ENCODE measurements at regions not wholly inside any gene's neighbourhood (a gene's known extent, or its start where the extent isn't known, plus 50 kb on each side); places are given as distances from the start of the nearest gene placed in this dataset.

DNA sequence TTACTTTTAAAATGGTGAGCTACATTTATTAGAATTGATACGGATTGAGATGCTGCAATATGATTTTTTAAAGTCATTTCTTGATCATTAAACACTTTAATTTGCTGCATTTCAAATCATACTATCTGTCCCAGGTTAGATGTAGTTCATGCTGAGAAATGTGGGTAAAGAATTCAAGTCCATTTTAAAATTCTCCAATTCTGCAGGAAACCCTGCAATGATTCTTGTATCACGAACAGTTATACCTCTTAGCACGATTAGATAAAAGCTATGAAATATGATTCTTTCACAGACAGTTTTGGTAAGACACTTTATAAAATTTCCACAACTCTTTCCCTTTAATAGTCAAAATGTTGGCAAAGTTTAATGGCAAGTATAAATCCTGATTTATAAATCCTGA is 693.4 kb downstream of the ADGRL2 start:
- Histone ChIP-seq H3K4me1 (ENCODE audit: control insufficient read depth in 2 of 2, insufficient read depth in 1 of 2, low read depth in 1 of 2, low read length in 2 of 2) (no peaks in the 10 kb centered on the region), H2BK12ac (ENCODE audit: low read length) (no peak overlapping the region), H3K36me3 (replicated peaks in 1 of 2; ENCODE audit: control insufficient read depth in 2 of 2, insufficient read depth in 2 of 2, low read length in 2 of 2) (no peaks in the 10 kb centered on the region), H3K79me1 (ENCODE audit: low read depth, low read length) (no peaks in the 10 kb centered on the region), H2BK120ac (ENCODE audit: low read depth, low read length) (no peak overlapping the region), H3K18ac (ENCODE audit: low read length) (no peak overlapping the region), H3K23ac (ENCODE audit: low read depth, low read length, poor library complexity) (no peak overlapping the region), H3K27ac (replicated peaks; ENCODE audit: low read length) (no peak overlapping the region), H2AK5ac (ENCODE audit: low read depth, low read length) (no peak overlapping the region), H2BK5ac (ENCODE audit: low read length) (no peak overlapping the region), H3K4me3 (ENCODE audit: low read length in 2 of 2) (no peak overlapping the region), H3K27me3 (ENCODE audit: control insufficient read depth in 3 of 3, insufficient read depth in 3 of 3, low read depth in 1 of 3, low read length in 3 of 3) (peaks cover 0 to 2% (median 0%) of the 10 kb centered on the region in 3 experiments), H4K91ac (ENCODE audit: low read depth, low read length, poor library complexity) (no peak overlapping the region), H3K4me2 (ENCODE audit: insufficient read depth, low read length, poor library complexity, severe bottlenecking) (no peak overlapping the region), H3K9me3 (replicated peaks in 1 of 2; ENCODE audit: control insufficient read depth in 2 of 2, insufficient read depth in 1 of 2, low read depth in 1 of 2, low read length in 2 of 2) (peaks cover 4 to 38% of the 10 kb centered on the region in 2 donors), H3K9ac (ENCODE audit: low read depth, low read length, poor library complexity) (no peak overlapping the region), H3K14ac (ENCODE audit: low read length) (no peak overlapping the region), H2BK15ac (ENCODE audit: low read length) (no peak overlapping the region), H2AFZ (ENCODE audit: low read length) (no peak overlapping the region), H3K4ac (ENCODE audit: low read length) (no peak overlapping the region), H4K8ac (ENCODE audit: low read depth, low read length) (no peak overlapping the region)
- no peak for DNase-seq (ENCODE audit: low spot score)
- WGBS, 2 donors (ENCODE audit: extremely low coverage in 2 of 2, insufficient read length in 2 of 2, insufficient replicate concordance in 1 of 2) = no CpG with 5 or more reads among the region's 3 CpGs

GRCh38 chr1:82492159-82492558 is 691.4 kb downstream of the ADGRL2 start:
- no peaks in the 10 kb centered on the region for H3K36me3 ChIP-seq (replicated peaks in 1 of 2; ENCODE audit: control insufficient read depth in 2 of 2, insufficient read depth in 2 of 2, low read length in 2 of 2)
- no peak for DNase-seq (ENCODE audit: low spot score)
- no peak overlapping the region for H2AFZ ChIP-seq (ENCODE audit: low read length)
- H3K18ac ChIP-seq (ENCODE audit: low read length) = no peak overlapping the region
- H2BK15ac ChIP-seq (ENCODE audit: low read length) = no peak overlapping the region
- no peak overlapping the region for H3K23ac ChIP-seq (ENCODE audit: low read depth, low read length, poor library complexity)
- H3K79me1 ChIP-seq (ENCODE audit: low read depth, low read length) = no peaks in the 10 kb centered on the region
- H3K27ac ChIP-seq (replicated peaks; ENCODE audit: low read length) = no peak overlapping the region
- H3K4me2 ChIP-seq (ENCODE audit: insufficient read depth, low read length, poor library complexity, severe bottlenecking) = no peak overlapping the region
- no CpG with 5 or more reads among the region's 2 CpGs for WGBS, 2 donors (ENCODE audit: extremely low coverage in 2 of 2, insufficient read length in 2 of 2, insufficient replicate concordance in 1 of 2)
- peaks cover 0 to 3% (median 0%) of the 10 kb centered on the region in 3 experiments for H3K27me3 ChIP-seq (ENCODE audit: control insufficient read depth in 3 of 3, insufficient read depth in 3 of 3, low read depth in 1 of 3, low read length in 3 of 3)
- no peak overlapping the region for H2BK5ac ChIP-seq (ENCODE audit: low read length)
- no peak overlapping the region for H3K9ac ChIP-seq (ENCODE audit: low read depth, low read length, poor library complexity)
- no peak overlapping the region for H3K14ac ChIP-seq (ENCODE audit: low read length)
- H3K4me3 ChIP-seq (ENCODE audit: low read length in 2 of 2) = no peak overlapping the region
- no peak overlapping the region for H2BK120ac ChIP-seq (ENCODE audit: low read depth, low read length)
- H2BK12ac ChIP-seq (ENCODE audit: low read length) = no peak overlapping the region
- no peak overlapping the region for H3K4ac ChIP-seq (ENCODE audit: low read length)
- H2AK5ac ChIP-seq (ENCODE audit: low read depth, low read length) = no peak overlapping the region
- H4K8ac ChIP-seq (ENCODE audit: low read depth, low read length) = no peak overlapping the region
- no peaks in the 10 kb centered on the region for H3K4me1 ChIP-seq (ENCODE audit: control insufficient read depth in 2 of 2, insufficient read depth in 1 of 2, low read depth in 1 of 2, low read length in 2 of 2)
- no peak overlapping the region for H4K91ac ChIP-seq (ENCODE audit: low read depth, low read length, poor library complexity)
- H3K9me3 ChIP-seq (replicated peaks in 1 of 2; ENCODE audit: control insufficient read depth in 2 of 2, insufficient read depth in 1 of 2, low read depth in 1 of 2, low read length in 2 of 2) = peaks cover 4 to 38% of the 10 kb centered on the region in 2 donors

DNA sequence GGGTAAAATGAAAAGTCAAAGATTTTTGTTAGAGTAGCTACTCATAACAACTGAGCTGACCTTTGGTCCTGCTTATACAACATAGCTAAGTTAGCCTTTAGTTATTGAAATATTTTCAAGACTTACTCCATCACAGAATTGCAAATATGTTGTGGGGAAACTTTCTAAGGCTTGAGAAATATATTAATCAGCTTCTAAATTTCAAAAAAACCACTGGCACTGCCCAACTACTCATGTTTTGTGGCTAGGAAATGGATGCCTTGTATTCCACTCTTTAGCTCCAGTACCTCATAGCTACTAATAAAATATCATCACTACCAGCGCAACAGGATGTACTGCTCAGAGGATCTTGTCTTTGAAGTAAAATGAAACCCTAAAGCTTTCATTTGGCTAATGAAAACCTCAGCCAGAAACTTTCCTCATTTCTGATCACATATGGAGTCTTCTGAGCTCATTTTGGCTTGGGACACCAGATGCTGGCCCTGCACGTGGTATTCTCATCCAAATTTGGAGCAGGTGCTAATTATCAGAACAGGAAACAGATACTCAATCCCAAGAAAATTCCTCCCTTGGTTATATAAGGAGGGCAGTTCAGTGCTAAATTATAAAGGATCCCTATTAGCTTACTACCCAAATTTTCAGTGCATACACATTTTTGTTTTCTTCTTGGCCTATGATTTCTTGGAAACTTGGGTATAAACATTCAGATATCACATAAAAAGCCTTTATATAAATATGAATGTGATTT is 690.7 kb downstream of the ADGRL2 start:
- Histone ChIP-seq H3K14ac (ENCODE audit: low read length) (no peak overlapping the region), H3K9ac (ENCODE audit: low read depth, low read length, poor library complexity) (no peak overlapping the region), H2BK120ac (ENCODE audit: low read depth, low read length) (no peak overlapping the region), H2AK5ac (ENCODE audit: low read depth, low read length) (no peak overlapping the region), H3K4me1 (ENCODE audit: control insufficient read depth in 2 of 2, insufficient read depth in 1 of 2, low read depth in 1 of 2, low read length in 2 of 2) (peaks cover 0 to 3% of the 10 kb centered on the region in 2 donors), H3K36me3 (replicated peaks in 1 of 2; ENCODE audit: control insufficient read depth in 2 of 2, insufficient read depth in 2 of 2, low read length in 2 of 2) (no peaks in the 10 kb centered on the region), H2BK15ac (ENCODE audit: low read length) (no peak overlapping the region), H3K18ac (ENCODE audit: low read length) (no peak overlapping the region), H3K4me3 (ENCODE audit: low read length in 2 of 2) (no peak overlapping the region), H3K79me1 (ENCODE audit: low read depth, low read length) (no peaks in the 10 kb centered on the region), H2BK12ac (ENCODE audit: low read length) (no peak overlapping the region), H3K27ac (replicated peaks; ENCODE audit: low read length) (no peak overlapping the region), H2AFZ (ENCODE audit: low read length) (peak overlapping the region; percentile 21), H3K9me3 (replicated peaks in 1 of 2; ENCODE audit: control insufficient read depth in 2 of 2, insufficient read depth in 1 of 2, low read depth in 1 of 2, low read length in 2 of 2) (peaks cover 3 to 32% of the 10 kb centered on the region in 2 donors), H3K4me2 (ENCODE audit: insufficient read depth, low read length, poor library complexity, severe bottlenecking) (no peak overlapping the region), H3K4ac (ENCODE audit: low read length) (no peak overlapping the region), H4K91ac (ENCODE audit: low read depth, low read length, poor library complexity) (no peak overlapping the region), H2BK5ac (ENCODE audit: low read length) (no peak overlapping the region), H3K27me3 (ENCODE audit: control insufficient read depth in 3 of 3, insufficient read depth in 3 of 3, low read depth in 1 of 3, low read length in 3 of 3) (peaks cover 0 to 3% (median 0%) of the 10 kb centered on the region in 3 experiments), H3K23ac (ENCODE audit: low read depth, low read length, poor library complexity) (no peak overlapping the region), H4K8ac (ENCODE audit: low read depth, low read length) (no peak overlapping the region)
- no peak for DNase-seq (ENCODE audit: low spot score)
- WGBS, 2 donors (ENCODE audit: extremely low coverage in 2 of 2, insufficient read length in 2 of 2, insufficient replicate concordance in 1 of 2) = no CpG with 5 or more reads among the region's 2 CpGs

DNA sequence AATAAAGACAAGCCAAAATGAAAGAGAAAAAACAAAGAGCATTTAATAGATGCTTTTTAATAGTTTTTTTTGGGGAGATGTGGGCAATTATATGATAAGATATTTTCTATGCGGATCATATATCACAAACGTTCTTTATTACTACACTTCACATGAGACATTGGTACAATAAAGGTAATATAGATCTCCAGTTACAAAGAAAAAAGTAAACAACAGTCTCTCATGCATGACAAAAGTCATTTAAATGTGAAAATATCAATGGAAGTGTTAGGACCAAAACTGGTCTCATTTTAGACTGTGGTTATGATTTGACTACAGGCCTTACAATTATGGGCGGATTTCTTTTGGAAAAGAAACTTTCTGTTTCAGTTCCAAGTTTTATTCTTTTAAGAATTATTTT is 687.0 kb downstream of the ADGRL2 start:
- no peak for DNase-seq (ENCODE audit: low spot score)
- H3K27me3 ChIP-seq (ENCODE audit: control insufficient read depth in 3 of 3, insufficient read depth in 3 of 3, low read depth in 1 of 3, low read length in 3 of 3) = peaks cover 0 to 3% (median 0%) of the 10 kb centered on the region in 3 experiments
- H4K91ac ChIP-seq (ENCODE audit: low read depth, low read length, poor library complexity) = no peak overlapping the region
- no peak overlapping the region for H2BK120ac ChIP-seq (ENCODE audit: low read depth, low read length)
- no peak overlapping the region for H2BK12ac ChIP-seq (ENCODE audit: low read length)
- H3K4ac ChIP-seq (ENCODE audit: low read length) = no peak overlapping the region
- no peak overlapping the region for H2BK15ac ChIP-seq (ENCODE audit: low read length)
- no peak overlapping the region for H2AFZ ChIP-seq (ENCODE audit: low read length)
- H3K36me3 ChIP-seq (replicated peaks in 1 of 2; ENCODE audit: control insufficient read depth in 2 of 2, insufficient read depth in 2 of 2, low read length in 2 of 2) = no peaks in the 10 kb centered on the region
- no peak overlapping the region for H2BK5ac ChIP-seq (ENCODE audit: low read length)
- H3K27ac ChIP-seq (replicated peaks; ENCODE audit: low read length) = no peak overlapping the region
- H2AK5ac ChIP-seq (ENCODE audit: low read depth, low read length) = no peak overlapping the region
- no peak overlapping the region for H3K18ac ChIP-seq (ENCODE audit: low read length)
- no peak overlapping the region for H3K14ac ChIP-seq (ENCODE audit: low read length)
- peaks cover 5 to 14% of the 10 kb centered on the region in 2 donors for H3K4me1 ChIP-seq (ENCODE audit: control insufficient read depth in 2 of 2, insufficient read depth in 1 of 2, low read depth in 1 of 2, low read length in 2 of 2)
- no peak overlapping the region for H3K9ac ChIP-seq (ENCODE audit: low read depth, low read length, poor library complexity)
- H3K79me1 ChIP-seq (ENCODE audit: low read depth, low read length) = no peaks in the 10 kb centered on the region
- H3K9me3 ChIP-seq (replicated peaks in 1 of 2; ENCODE audit: control insufficient read depth in 2 of 2, insufficient read depth in 1 of 2, low read depth in 1 of 2, low read length in 2 of 2) = no peaks in the 10 kb centered on the region
- H4K8ac ChIP-seq (ENCODE audit: low read depth, low read length) = no peak overlapping the region
- H3K4me3 ChIP-seq (ENCODE audit: low read length in 2 of 2) = no peak overlapping the region
- H3K4me2 ChIP-seq (ENCODE audit: insufficient read depth, low read length, poor library complexity, severe bottlenecking) = no peak overlapping the region
- no CpG with 5 or more reads among the region's 3 CpGs for WGBS, 2 donors (ENCODE audit: extremely low coverage in 2 of 2, insufficient read length in 2 of 2, insufficient replicate concordance in 1 of 2)
- no peak overlapping the region for H3K23ac ChIP-seq (ENCODE audit: low read depth, low read length, poor library complexity)
